ENCODE measurements at regions not wholly inside any gene's neighbourhood (a gene's known extent, or its start where the extent isn't known, plus 50 kb on each side); places are given as distances from the start of the nearest gene placed in this dataset.

GRCh38 chr2:208653383-208653782, 246.8 kb downstream of the PTH2R start:
- TF ChIP-seq POLR2A (IDR thresholded peaks at IDR 0.05) (no peak), CTCF (IDR thresholded peaks at IDR 0.05) (no peak)

Data from esophagus squamous epithelium (tissue), 4 donors.